ENCODE measurements at regions not wholly inside any gene's neighbourhood (a gene's known extent, or its start where the extent isn't known, plus 50 kb on each side); places are given as distances from the start of the nearest gene placed in this dataset.

GRCh38 chr11:70594031-70594430, 195.7 kb downstream of the CTTN start:
- no peak for TF ChIP-seq EP300 (IDR thresholded peaks at IDR 0.05; ENCODE audit: borderline replicate concordance)
- TF ChIP-seq, protein P1, sequence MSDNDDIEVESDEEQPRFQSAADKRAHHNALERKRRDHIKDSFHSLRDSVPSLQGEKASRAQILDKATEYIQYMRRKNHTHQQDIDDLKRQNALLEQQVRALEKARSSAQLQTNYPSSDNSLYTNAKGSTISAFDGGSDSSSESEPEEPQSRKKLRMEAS (IDR thresholded peaks at IDR 0.05), result no peak
- no peak for TF ChIP-seq USF1 (IDR thresholded peaks at IDR 0.05)
- no peak for TF ChIP-seq NFIC (IDR thresholded peaks at IDR 0.05)
- TF ChIP-seq ZBTB7A (IDR thresholded peaks at IDR 0.05; ENCODE audit: low read depth), result no peak
- TF ChIP-seq EGR1 (IDR thresholded peaks at IDR 0.05), result no peak
- no peak for TF ChIP-seq YY1 (IDR thresholded peaks at IDR 0.05; ENCODE audit: low read depth)
- TF ChIP-seq, protein P2, sequence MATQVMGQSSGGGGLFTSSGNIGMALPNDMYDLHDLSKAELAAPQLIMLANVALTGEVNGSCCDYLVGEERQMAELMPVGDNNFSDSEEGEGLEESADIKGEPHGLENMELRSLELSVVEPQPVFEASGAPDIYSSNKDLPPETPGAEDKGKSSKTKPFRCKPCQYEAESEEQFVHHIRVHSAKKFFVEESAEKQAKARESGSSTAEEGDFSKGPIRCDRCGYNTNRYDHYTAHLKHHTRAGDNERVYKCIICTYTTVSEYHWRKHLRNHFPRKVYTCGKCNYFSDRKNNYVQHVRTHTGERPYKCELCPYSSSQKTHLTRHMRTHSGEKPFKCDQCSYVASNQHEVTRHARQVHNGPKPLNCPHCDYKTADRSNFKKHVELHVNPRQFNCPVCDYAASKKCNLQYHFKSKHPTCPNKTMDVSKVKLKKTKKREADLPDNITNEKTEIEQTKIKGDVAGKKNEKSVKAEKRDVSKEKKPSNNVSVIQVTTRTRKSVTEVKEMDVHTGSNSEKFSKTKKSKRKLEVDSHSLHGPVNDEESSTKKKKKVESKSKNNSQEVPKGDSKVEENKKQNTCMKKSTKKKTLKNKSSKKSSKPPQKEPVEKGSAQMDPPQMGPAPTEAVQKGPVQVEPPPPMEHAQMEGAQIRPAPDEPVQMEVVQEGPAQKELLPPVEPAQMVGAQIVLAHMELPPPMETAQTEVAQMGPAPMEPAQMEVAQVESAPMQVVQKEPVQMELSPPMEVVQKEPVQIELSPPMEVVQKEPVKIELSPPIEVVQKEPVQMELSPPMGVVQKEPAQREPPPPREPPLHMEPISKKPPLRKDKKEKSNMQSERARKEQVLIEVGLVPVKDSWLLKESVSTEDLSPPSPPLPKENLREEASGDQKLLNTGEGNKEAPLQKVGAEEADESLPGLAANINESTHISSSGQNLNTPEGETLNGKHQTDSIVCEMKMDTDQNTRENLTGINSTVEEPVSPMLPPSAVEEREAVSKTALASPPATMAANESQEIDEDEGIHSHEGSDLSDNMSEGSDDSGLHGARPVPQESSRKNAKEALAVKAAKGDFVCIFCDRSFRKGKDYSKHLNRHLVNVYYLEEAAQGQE (IDR thresholded peaks at IDR 0.05; ENCODE audit: low read depth), result no peak
- no peak for TF ChIP-seq CEBPB (IDR thresholded peaks at IDR 0.05)
- no peak for TF ChIP-seq RAD21 (IDR thresholded peaks at IDR 0.05; ENCODE audit: low read depth)
- TF ChIP-seq FOXM1 (IDR thresholded peaks at IDR 0.05; ENCODE audit: borderline replicate concordance, low read depth), result no peak
- TF ChIP-seq TAF1 (IDR thresholded peaks at IDR 0.05; ENCODE audit: low read depth), result no peak
- no peak for TF ChIP-seq TEAD4 (IDR thresholded peaks at IDR 0.05)
- TF ChIP-seq TCF12 (IDR thresholded peaks at IDR 0.05; ENCODE audit: low read depth), result no peak
